ENCODE measurements at regions not wholly inside any gene's neighbourhood (a gene's known extent, or its start where the extent isn't known, plus 50 kb on each side); places are given as distances from the start of the nearest gene placed in this dataset.
"Not testable (repeated sequence)": the region's sequence is repeated elsewhere in the genome, so short reads cannot be mapped to it uniquely, and the experiment has no call there.

DNA sequence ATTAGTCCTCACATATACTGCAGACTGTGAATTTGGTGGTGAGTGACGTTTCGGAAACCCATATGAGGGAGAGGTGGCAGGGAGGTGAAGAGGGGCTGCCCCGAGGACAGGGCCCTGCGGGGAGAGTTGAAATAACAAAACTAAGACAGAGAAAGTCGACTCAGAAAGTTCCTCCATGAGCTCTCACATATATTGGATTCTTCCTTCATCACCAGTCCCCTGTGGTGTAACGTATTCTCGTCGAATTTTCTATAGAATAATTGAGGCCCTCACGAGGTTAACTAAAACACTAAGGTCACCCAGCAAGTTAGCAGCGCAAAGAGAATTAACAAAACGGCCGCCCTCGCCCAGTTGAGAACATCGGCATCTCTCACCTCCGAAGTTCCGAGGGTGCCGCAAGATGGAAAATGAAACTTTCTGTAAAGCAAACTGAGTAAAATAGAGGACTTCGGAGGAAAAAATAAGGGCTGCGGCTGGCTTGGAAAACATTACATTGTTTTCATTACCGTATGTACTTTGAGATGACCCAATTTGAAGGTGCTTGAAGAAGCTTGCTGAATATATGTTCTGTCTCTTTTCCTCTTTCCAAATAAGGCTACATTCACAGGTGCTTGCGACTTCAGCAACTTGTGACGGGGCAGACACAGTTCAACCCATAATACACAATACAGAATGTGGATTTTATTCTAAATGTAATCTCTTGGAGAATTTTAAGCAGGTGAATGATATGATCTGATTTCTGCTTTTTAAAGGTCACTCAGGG, 490.9 kb upstream of the JARID2 start:
- DNase-seq (ENCODE audit: low spot score) = no peak

- no peak for DNase-seq (ENCODE audit: low spot score)
Measured at GRCh38 chr6:14756340-14756739, 489.5 kb upstream of the JARID2 start.

DNA sequence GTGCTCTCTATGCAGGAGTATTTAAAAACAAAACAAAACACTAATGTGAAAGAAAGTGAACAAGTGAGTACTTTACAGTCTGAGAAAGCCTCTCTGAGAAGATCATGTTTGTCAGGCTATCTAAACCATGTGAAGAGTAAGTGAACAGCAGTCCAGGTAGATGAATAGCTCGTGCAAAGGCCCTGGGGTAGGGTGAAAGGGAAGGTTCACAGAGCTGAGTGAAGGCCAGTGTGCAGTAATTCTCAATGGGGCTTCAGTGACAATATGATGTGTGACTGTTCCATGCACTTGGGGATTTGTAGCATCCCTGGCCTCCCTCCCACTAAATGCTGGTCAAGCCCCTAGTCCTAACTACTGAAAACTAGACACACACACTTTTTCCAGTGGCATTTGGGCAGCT, 488.9 kb upstream of the JARID2 start:
- no peak for DNase-seq (ENCODE audit: low spot score)

GRCh38 chr6:14757418-14757817, 488.5 kb upstream of the JARID2 start:
- DNase-seq (ENCODE audit: low spot score) = no peak

GRCh38 chr6:14758421-14759081, 487.3 kb upstream of the JARID2 start:
- no peak for DNase-seq (ENCODE audit: low spot score)

GRCh38 chr6:14759976-14760672, 485.7 kb upstream of the JARID2 start:
- no peak for DNase-seq (ENCODE audit: low spot score)

GRCh38 chr6:14762077-14762476, 483.8 kb upstream of the JARID2 start:
- no peak for DNase-seq (ENCODE audit: low spot score)

DNA sequence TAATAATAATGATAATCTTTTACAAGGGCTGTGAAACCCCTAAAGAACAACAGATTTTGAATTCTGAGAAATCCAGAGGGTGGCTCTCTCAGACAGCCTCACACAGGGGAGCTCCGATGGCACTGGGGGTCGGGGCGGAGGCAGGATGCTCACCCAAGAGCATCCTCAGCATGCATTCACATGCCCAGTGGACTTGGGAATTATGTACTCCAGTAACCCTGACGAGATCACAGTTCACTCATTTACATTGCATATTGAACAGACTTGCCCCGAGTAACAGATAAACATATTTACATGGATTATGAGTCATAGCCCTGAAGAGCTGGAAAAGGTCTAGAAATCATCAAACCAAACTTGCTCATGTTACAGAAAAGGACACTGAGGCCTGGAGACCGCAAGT, 482.7 kb upstream of the JARID2 start:
- DNase-seq (ENCODE audit: low spot score) = peak; percentile 51

DNA sequence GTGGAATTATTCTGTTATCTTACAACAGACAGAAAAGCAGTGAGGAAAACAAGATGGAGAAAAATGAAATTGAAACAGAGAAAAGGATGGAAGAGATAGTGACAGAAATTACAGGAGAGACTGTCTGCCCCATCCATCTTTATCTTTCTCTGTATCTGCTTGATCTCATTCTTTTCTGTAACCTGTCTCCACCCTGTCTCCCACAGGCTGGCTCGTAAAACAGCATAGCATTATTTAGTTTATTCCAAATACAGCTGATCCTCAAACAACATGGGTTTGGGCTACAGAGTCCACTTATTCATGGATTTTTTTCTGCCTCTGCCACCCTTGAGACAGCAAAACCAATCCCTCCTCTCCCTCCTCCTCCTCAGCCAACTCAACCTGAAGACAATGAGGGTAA, 482.3 kb upstream of the JARID2 start:
- no peak for DNase-seq (ENCODE audit: low spot score)

DNA sequence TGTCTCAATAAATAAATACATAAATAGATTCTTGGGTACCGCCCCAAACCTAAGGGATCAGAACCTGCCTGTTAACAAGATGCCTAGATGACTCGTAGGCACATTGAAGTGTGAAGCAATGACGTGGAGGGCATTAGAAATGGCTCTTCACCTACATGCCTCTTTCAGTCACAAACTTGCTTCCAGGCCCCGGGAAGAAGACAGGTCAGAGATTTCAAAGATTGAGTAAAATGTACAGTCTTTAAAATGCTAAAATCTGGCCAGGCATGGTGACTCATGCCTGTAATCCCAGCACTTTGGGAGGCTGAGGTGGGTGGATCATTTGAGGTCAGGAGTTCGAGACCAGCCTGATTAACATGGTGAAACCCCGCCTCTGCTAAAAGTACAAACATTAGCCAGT, 480.8 kb upstream of the JARID2 start:
- DNase-seq (ENCODE audit: low spot score) = no peak

DNA sequence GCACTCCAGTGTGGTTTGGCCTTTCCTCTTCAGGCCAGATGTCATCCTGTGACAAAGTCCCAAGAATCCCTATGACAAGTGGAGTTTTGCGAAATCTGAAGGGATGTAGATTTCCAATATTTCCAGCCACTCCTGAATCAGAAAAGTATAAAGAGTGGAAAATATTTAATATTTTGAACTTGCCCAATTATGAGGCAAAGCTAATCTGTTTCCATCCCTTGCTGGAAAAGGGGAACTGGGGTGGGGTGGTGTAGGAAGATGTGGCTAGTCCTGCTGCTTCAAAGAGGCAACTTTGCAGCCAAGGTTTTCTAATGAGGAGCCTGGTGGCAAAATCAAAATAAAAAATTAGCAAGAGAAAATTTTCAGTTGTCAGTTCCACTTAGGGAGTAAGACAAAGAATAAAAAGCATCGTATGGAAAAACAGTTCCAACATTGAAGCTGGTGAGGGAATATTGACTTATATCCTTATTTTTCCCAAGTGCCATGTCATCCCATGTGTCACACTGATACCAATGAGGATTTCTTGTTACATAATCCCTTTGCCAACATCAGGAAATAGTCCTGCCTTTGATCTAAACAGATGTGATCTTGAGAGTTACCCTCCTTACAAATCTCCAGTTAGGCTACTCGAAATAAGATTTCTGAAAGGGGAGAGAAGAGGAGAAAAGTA, 480.0 kb upstream of the JARID2 start:
- DNase-seq (ENCODE audit: low spot score) = no peak

- no peak for DNase-seq (ENCODE audit: low spot score)
Measured at GRCh38 chr6:14766391-14766994, 479.4 kb upstream of the JARID2 start.

DNA sequence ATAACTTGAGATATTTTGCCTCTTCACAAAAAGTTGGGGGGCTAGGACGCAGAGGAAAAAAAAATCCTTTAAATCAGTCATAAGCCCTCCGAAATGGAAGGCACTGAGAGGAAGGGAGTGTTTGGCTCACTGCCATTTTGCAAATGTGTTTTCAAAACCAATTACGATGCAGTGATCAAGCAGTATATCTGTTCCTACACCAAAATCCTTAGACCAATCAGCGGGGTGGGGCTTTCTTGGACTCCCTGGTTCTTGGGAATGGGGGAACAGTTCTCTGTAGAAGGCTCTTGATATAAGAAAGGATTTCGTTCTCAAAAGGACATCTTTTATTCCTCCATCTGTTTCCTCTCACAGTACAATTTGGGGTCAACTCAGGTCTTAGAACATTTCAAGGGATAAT, 478.6 kb upstream of the JARID2 start:
- DNase-seq (ENCODE audit: low spot score) = peak; percentile 33

DNA sequence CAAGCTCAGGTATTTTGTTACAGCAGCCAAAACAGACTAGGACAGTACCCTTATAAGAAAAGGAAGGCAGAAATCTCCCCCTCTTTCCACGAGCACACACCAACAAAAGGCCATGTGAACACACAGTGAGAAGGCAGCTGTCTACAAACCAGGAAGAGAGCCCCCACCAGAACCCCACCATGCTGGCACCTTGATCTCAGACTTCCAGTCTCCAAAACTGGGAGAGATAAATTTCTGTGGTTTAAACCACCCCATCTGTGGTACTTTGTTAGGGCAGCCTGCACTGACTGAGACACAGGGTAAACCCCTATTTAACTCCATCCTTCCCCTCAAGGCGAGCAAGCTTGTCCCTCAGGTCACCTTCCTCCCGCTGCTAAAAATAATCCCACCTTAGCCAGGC, 475.8 kb upstream of the JARID2 start:
- DNase-seq (ENCODE audit: low spot score) = no peak

- DNase-seq (ENCODE audit: low spot score) = no peak
Measured at GRCh38 chr6:14770572-14770971, 475.3 kb upstream of the JARID2 start.

DNA sequence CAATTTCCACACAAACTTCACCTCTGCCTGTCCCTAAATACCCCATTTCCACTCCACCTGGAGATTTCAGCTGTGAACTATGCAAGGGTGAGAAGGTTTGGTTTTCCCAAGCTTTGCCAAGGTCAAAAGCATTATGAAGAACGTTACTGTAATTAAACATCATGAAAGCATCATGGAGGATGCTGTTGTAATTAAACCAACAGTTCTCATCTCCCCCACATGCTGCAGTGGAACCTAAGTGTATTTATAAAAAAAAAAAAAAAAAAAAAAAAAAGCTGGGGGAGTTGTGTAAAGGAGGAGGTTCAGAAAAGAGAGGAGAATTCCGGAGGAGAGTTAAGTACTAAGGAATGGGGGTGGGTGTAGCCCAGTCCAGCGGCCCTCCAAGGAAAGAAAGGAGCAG, 474.9 kb upstream of the JARID2 start:
- no peak for DNase-seq (ENCODE audit: low spot score)

GRCh38 chr6:14772188-14772587, 473.7 kb upstream of the JARID2 start:
- no peak for DNase-seq (ENCODE audit: low spot score)

- DNase-seq (ENCODE audit: low spot score) = peak; percentile 58
Measured at GRCh38 chr6:14775528-14775927, 470.3 kb upstream of the JARID2 start.

- no peak for DNase-seq (ENCODE audit: low spot score)
Measured at GRCh38 chr6:14776307-14776706, 469.6 kb upstream of the JARID2 start.

DNA sequence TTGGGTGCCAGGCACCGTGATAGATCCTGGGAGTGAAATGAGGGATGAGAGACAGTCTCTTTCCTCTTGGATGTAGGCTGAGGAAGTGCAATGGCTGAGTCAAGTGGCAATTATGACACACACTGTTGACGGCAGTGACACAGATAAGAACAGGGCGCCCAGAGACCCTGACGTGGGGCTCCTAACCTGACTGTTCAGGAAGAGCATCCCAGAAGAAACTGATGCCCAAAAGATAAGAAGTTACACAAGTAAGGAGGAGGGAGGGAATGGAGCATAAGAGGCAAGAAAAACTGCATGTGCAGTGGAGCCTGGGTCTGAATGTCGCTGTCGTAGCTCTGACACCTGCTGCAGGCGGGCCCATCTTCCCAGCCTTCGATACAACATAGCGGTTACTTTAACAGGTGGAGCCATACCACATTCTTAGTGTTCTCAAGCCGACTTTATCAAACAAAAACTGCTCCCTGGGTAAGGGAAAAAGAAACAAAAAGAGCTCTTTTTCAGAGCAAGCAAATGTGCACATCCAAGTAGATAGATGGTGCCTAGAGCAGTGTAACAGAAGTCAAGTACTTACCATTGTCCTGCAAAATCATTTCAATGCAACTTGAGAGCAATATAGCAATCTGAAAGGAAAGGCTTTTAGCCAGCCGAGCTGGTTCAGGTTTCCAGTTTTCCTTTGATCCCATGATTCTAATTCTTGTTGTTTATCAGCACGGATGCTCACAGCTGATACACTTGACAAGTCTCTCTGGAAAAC, 463.9 kb upstream of the JARID2 start:
- DNase-seq (ENCODE audit: low spot score) = no peak

GRCh38 chr6:14782921-14783464, 462.9 kb upstream of the JARID2 start:
- DNase-seq (ENCODE audit: low spot score) = not testable (repeated sequence)
